Fibroblast of pulmonary artery (primary cell): ENCODE measurements at regions not wholly inside any gene's neighbourhood (a gene's known extent, or its start where the extent isn't known, plus 50 kb on each side); places are given as distances from the start of the nearest gene placed in this dataset.

Experiments used
- DNase-seq: peaks from one replicate; pipeline ENCODE4 v3.0.0-alpha.2; 2010; ENCODE audit warnings: low read depth
- H3K4me3 ChIP-seq: replicated peaks from 2 replicates; pipeline ENCODE4 v1.5.1; 2011; ENCODE audit warnings: low read depth, mild to moderate bottlenecking, control low read depth, low read length, moderate library complexity
- CTCF ChIP-seq: IDR thresholded peaks from 2 replicates; pipeline ENCODE4 v1.5.1; 2011; ENCODE audit warnings: mild to moderate bottlenecking, control low read depth, low read length, inconsistent platforms; ENCODE audit errors: missing control alignments

GRCh38 chr7:121797657-121798452 is 75.1 kb upstream of the PTPRZ1 start:
- peak; percentile 0 for DNase-seq
- no peak overlapping the region for H3K4me3 ChIP-seq
- TF ChIP-seq CTCF = no peak

- no peak for DNase-seq
- no peak for TF ChIP-seq CTCF
- H3K4me3 ChIP-seq = no peak overlapping the region
Measured at GRCh38 chr7:121796936-121797656, 75.9 kb upstream of the PTPRZ1 start.

- H3K4me3 ChIP-seq = no peak overlapping the region
- TF ChIP-seq CTCF = no peak
- DNase-seq = no peak
Measured at GRCh38 chr7:121796381-121796780, 76.6 kb upstream of the PTPRZ1 start.

- no peak overlapping the region for H3K4me3 ChIP-seq
- TF ChIP-seq CTCF = no peak
- no peak for DNase-seq
Measured at GRCh38 chr7:121795736-121796135, 77.2 kb upstream of the PTPRZ1 start.

GRCh38 chr7:121793716-121794115 is 79.2 kb upstream of the PTPRZ1 start:
- DNase-seq = no peak
- no peak for TF ChIP-seq CTCF

GRCh38 chr7:121777672-121778071 is 95.3 kb upstream of the PTPRZ1 start:
- H3K4me3 ChIP-seq = no peak overlapping the region
- DNase-seq = no peak
- no peak for TF ChIP-seq CTCF

More at GRCh38 chr7:121793716-121794115, 79.2 kb upstream of the PTPRZ1 start:
- H3K4me3 ChIP-seq = no peak overlapping the region
